HG03565 (cell line): ENCODE measurements at regions not wholly inside any gene's neighbourhood (a gene's known extent, or its start where the extent isn't known, plus 50 kb on each side); places are given as distances from the start of the nearest gene placed in this dataset.
"Not testable (repeated sequence)": the region's sequence is repeated elsewhere in the genome, so short reads cannot be mapped to it uniquely, and the experiment has no call there.

Source experiments
- ATAC-seq: cut with Tn5 transposase; IDR thresholded peaks from one replicate; pipeline ENCODE4 v1.9.1; 2021; ENCODE audit warnings: mild to moderate bottlenecking, moderate library complexity; ENCODE audit not compliant: unreplicated experiment

DNA sequence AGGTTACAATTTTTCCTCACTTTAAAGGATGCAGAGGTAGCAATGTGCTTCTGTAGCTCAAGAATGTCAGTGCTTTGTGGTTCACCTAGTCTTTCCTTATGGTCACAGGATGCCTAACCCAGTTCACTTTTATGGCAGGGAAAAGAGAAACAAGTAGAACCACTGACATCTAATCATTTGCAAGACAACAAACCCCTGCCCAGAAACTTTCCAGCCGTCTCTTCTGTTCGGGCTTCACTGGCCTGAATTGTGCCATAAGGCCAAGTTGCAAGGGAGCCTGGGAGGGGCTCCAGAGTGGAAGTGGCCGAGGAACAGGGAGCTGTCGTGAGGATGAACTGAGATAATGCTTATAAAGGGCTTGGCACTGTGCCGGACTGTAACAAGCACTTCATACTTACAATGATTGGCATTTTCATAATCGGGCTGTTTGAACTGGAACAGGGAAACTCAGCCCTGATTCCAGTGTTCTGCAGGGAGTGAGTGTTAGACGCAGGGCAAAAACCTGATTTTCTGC is 212.6 kb downstream of the BCAS1 start:
- no peak for ATAC-seq

DNA sequence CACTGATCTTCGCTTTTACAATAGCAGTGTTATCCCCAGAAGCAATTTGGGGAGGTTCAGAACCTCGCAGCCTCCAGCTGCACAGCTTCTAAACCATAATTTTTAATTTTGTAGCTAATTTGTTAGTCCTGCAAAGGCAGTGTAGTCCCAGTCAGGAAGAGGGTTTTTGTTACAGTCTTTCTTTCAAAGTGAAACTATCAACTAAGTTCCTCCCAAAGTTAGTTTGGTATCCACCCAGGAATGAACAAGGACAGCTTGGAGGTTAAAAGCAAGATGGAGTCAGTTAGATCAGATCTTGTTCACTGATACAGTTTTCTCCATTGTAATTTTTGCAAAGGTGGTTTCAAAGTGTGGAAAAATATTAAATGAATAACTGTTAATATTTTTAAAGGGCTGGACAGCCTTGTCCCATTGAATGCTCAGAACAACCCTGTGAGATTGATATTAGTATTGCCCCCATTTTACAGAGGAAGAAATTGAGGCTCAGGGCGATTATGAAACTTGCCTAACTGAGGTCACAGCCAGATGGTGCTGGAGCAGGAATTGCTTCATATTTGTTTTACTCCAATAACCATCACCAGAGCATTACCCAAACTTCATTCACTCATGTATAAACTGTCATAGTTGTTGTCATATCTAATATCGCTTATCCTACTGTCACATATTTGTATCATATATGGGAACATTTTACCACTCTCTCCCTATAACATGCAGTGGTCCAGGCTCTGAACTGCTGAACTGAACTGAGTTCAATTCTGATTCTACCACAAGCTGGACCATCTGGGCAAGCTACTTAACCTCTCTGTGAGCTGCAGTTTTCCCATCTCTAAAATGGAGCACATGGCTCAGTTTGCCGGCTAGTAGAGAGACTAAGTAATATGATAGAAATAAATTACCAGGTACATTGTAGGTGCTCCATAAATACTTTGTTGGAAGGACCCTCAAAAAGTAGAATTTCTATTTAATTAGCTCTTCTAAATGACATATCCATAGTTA is 213.8 kb downstream of the BCAS1 start:
- no peak for ATAC-seq

DNA sequence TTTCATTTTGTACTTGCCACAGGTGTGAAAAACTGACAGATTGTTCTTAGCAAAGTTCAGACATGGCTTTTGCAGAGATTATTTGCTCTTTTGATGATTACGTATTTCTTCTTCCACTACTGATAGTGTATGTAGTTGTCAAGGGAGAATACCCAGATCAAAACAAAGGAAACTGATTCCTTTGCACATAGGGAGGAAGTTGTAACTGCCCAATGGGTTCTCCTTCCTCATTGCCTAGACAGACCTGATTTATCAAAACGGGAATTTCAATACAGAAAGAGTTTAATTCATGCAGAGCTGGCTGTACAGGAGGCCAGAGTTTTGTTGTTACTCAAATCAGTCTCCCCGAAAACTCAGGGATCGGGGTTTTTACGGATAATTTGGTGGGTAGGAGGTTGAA is 214.7 kb downstream of the BCAS1 start:
- no peak for ATAC-seq

DNA sequence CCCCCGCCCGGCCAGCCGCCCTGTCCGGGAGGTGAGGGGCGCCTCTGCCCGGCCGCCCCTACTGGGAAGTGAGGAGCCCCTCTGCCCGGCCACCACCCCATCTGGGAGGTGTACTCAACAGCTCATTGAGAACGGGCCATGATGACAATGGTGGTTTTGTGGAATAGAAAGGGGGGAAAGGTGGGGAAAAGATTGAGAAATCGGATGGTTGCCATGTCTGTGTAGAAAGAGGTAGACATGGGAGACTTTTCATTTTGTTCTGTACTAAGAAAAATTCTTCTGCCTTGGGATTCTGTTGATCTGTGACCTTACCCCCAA is 215.8 kb downstream of the BCAS1 start:
- ATAC-seq: not testable (repeated sequence)

DNA sequence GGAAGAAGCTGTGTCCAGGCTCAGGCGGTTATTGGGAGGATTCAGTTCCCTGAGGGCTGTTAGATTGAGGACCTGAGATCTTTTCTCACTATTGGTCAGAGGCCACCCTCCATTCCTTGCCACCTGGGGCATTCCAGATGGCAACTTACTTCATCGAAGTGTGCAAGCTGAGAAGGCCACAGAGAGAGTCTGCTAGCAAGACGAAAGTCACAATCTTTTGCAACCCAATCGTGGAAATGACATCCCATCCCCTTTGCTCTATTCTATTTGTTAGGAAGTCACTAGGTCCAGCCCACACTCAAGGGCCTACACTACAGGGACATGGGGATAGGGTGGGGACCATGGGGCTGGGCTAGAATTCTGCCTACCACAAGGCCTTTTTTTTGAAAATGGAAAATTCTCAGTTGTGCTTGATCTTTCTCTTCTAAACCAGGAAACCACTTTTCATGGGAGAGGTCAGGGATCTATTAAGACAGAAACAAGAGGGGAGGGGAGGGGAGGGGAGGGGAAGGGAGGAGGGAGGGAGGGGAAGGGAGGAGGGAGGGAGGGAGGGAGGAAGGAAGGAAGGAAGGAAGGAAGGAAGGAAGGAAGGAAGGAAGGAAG is 217.2 kb downstream of the BCAS1 start:
- ATAC-seq: no peak

DNA sequence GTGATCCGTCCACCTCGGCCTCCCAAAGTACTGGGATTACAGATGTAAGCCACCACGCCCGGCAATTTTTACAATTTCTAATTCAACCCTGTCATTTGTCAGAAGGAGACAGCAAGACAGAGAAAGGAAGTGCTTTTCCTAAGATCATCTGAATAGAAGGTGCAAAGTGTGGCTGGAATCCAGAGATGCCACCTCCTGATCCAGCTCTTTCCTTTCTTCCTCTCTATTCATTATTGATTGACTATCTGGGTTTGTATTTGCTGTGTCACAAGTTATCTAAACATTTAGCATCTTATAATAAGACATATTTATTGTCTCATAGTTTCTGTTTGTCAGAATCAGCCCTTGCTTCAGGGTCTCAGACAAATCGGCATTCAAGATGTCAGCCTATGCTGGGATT is 217.7 kb downstream of the BCAS1 start:
- no peak for ATAC-seq

DNA sequence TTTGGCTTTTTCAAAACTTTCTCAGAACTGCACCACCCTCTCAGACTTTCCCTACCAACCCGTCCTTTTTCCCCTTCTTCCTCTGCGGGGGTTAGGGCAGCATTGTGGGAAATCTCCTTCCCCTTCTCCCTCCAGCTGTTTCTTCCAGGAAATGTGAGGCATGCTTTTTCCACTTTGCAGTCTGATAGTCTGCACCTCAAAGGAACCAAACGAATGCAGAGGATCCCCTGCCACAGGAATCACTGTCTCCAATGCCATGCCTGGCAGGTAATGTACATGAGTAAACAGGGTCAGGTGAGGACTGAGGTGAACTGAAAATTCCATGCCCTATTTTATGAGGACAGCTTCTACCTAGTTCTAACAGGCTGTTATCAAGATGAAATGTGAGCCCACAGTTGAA is 218.4 kb downstream of the BCAS1 start:
- ATAC-seq: no peak

DNA sequence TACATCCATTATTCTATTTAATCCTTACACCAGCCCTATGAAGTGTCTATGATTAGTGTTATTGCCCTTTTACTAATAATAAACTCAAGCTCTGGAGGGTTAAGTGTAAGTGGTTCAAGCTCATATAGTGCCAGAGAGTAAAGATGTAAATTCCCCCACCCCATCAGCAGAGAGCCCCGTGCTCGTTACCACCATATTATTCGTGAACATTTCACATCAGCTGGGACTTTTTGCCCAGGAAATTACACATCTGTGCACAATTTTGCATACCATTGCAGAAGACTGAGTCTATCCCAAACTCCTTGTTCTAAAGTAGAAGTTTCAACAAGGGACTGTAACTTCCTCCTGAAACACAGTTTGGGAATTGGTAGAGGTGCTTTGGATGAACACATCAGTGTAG is 220.1 kb downstream of the BCAS1 start:
- no peak for ATAC-seq

DNA sequence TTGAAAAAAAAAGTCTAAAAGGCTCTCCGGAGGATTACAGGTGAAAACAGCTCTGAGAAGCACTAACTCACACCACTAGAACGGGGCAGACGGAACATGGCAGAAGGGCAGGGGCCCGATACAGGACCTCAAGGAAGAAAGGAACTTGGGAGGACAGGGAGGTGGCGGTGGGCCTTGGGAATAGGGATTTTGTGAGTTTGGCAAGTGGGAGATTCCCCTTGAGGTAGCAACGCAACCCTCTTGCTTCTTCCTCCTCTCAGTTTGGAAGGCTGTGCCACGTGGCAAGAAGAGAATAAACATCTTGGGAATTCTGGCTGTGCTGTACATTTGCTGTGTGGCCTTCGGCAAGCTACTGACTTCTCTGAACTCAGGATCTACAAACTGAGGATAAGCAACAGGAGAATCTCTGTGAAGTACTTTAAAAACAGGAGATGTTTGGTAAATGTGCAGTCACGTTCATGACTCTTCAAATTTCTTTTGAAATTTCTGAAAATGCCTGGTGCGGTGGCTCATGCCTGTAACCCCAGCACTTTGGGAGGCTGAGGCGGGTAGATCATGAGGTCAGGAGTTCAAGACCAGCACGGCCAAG is 220.8 kb downstream of the BCAS1 start:
- no peak for ATAC-seq

DNA sequence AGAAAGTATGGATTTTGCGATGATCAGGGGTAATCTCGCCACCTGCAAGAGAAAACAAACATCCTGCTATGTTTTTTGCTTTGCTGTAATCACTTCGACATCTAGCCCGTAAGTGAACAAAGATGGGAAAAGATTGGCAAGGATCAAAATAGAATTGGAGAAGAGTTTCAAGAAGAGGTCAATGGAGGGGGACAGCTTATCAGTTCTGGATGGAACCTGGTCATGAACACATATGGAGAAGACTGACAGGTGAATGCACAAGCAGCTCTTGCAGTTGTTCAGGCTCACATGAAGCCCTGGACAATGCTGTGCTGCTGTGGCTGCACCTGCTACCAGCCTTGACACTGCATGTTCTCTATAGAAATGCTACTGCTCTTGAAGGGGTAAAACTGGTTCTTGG is 222.1 kb downstream of the BCAS1 start:
- no peak for ATAC-seq

DNA sequence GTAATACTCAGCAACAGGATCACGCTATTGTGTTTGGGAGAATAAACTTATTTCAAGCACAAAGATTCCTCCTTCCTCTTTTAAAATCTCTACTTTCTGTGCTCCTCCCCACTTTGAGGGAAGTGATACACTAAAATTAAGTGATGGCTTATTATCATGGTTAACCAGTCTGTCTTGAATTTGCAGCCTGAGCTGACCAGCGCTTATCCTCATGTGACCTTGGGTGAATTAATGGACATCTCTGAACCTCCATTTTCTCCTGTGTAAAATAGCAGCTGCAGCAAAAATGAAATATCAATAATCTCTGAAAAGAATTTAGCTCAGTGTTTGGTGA is 222.6 kb downstream of the BCAS1 start:
- no peak for ATAC-seq

DNA sequence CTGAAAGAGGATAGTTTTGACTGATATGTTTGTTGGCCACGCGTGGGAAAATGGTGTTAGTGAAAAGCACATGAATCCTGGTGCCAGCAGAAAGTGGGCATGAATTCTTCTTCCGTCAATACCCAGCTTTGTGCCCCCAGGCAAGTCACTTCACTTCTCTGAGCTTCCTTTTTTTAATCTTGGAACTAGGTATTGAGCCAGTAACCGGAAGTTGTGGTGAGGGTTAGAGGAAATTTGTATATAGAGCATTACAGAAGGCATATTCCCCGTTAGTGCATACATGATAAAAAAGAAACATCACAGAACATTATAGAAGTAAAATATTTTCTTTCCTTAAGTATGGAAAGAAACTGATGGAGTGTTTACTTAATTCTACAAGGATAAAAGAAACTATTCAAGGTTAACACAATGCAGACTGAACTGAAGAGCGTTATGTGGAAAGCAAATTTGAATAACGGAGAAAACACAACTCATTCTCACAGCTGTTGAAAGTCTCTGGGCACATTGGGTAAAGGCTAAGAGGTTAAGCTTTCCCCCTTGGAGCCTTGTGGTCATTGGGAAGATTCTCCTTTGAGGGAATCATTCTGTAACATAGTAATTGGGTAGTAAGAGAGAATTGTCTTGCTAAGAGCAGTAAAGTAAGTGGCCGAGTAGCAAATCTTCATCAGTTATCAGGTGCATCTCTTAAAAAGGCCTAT is 223.1 kb downstream of the BCAS1 start:
- ATAC-seq: peak; percentile 44

DNA sequence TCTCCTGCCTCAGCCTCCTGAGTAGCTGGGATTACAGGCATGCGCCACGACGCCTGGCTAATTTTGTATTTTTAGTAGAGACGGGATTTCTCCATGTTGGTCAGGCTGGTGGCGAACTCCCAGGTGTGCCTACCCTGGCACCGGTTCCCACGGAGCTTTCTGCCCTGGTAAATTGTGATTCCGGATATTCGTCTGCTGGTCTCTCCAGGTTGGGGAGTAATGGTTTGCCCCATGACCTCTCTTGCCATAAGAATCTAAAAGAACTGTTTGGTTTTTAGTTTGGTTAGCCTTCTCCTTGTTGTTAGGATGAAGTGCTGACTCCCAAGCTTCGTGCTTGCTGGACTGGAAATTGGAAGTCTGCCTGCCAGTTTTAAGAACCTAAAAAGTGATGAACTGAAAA is 223.8 kb downstream of the BCAS1 start:
- no peak for ATAC-seq

DNA sequence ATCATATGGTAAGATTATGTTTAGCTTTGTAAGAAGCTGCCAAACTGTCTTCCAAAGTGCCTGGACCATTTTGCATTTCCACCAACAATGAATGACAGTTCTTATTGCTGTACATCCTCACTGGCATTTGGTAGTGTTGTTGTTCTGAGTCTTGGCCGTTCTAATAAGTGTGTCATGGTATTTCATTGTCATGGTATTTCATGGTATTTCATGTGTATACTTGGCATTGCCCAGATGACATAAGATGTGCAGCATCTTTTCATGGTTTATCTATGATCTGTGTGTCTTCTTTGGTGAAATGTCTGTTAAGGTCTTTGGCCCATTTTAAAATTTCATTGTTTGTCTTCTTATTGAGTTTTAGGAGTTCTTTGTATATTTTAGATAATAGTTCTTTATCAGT is 224.4 kb downstream of the BCAS1 start:
- no peak for ATAC-seq

DNA sequence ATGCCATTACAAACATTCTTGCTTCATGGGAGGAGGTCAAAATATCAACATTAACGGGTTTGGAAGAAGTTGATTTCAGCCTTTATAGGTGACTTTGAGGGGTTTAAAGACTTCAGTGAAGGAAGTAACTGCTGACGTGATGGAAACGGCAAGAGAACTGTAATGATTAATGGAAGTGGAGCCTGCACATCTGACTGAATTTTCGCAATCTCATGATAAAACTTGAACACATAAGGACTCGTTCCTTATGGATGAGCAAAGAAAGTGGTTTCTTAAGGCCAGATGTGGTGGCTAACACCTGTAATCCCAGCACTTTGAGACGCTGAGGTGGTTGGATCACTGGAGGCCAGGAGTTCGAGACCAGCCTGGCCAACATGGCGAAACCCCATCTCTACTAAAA is 226.1 kb downstream of the BCAS1 start:
- no peak for ATAC-seq

DNA sequence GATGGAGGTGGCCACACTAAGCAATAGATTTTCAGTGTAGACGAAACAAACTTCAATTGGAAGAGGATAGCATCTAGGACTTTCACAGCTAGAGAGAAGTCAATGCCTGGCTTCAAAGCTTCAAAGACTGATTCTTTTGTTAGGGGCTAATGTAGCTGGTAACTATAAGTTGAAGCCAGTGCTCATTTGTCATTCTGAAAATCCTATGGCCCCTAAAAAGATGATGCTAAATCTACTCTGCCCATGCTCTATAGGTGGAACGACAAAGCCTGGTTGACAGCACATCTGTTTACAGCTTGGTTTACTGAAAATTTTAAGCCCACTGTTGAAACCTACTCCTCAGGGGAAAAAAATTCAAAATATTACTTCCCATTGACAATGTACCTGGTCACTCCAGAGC is 226.7 kb downstream of the BCAS1 start:
- ATAC-seq: no peak

DNA sequence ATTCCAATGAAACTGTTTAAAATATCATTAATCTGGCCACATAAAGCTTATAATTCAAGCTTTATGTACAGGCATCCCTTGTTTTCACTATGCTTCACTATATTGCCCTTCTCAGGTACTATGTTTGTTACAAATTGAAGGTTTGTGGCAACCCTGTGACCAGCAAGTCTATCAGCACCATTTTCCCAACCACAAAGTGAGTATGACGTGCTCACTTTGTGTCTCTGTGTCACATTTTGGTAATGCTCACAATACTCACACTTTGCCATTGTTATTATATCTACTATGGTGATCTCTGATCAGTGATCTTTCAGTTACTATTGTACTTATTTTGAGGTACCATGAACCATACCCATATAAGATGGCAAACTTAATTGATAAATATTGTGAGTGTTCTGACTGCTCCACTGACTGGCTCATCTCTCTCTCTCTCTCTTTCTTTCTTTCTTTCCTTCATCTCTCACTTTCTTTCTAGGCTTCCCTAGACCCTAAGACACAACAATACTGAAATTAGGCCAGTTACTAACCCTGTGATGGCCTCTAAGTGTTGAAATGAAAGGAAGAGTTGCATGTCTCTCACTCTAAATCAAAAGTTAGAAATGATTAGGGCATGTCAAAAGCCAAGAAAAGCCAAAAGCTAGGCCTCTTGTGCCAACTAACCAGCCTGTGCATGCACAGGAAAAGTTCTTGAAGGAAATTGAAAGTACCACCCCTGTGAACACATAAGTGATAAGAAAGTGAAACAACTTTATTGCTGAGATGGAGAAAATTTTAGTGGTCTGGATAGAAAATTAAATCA is 227.9 kb downstream of the BCAS1 start:
- no peak for ATAC-seq

DNA sequence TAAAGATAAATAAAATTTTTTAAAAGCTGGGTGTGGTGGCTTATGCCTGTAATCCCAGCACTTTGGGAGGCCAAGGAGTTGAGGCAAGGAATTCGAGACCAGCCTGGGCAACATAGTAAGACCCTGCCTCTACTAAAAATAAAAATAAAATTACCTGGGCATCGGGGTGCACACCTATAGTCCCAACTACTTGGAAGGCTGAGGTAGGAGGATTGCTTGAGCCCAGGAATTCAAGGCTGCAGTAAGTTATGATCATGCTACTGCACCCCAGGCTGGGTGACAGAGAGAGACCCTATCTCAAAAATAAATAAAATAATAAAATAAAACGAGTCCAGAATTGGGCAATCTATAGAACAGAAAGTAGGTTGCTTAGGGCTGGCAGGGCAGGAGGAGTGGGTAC is 228.7 kb downstream of the BCAS1 start:
- no peak for ATAC-seq

DNA sequence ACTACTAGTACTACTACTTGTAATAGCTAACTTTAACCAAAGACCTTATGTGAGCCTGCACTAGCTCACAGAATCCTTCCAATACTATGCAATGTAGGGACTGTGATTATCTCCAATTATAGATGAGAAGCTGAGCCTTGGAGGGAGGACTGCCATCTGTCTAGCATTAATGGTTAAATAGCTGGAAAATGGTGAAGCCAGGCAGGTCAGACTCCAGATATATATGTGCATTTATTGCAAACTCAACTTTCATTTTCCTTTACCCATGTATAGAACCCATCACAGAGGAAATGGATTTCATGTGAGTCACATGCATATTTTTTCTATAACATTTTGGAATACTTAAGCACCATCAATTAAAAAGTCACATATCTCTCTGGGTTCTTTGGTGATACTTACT is 229.9 kb downstream of the BCAS1 start:
- no peak for ATAC-seq

DNA sequence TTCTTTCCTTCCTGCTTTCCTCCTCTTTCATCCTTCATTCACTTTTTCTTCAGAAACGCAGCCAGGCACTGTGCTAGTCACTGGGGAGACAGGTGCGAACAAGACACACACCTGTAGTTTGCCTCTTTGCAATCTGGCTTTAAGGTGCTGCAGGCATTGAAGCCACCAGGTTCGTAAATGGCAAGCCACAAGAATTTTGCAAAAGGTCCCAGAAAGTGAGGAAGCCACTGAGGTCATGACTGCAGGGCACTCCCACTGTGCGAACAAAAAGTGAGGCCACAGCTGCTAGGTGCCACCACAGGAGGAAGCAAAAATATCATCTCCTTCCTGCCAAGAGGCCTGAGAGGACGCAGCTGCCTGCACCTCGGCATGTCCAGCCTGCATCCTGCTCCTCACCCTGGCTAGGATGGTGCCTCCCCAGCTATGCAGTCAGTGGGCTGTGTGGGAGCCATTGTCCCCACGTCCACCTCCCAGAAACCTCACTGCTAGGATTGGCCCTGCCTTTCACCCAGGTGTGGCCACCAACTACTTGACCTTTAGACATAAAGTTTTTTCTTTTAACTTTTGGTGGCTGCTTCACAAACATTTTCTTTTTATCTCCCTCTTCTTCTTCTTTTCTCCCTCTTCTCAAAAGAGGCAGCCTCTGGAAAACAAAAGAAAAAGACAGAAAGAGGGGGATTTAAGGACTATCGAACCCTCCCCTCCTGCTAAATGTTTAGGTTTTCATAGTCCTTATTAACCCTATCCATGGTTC is 230.8 kb downstream of the BCAS1 start:
- ATAC-seq: peak; percentile 50
